ENCODE measurements at regions not wholly inside any gene's neighbourhood (a gene's known extent, or its start where the extent isn't known, plus 50 kb on each side); places are given as distances from the start of the nearest gene placed in this dataset.

DNA sequence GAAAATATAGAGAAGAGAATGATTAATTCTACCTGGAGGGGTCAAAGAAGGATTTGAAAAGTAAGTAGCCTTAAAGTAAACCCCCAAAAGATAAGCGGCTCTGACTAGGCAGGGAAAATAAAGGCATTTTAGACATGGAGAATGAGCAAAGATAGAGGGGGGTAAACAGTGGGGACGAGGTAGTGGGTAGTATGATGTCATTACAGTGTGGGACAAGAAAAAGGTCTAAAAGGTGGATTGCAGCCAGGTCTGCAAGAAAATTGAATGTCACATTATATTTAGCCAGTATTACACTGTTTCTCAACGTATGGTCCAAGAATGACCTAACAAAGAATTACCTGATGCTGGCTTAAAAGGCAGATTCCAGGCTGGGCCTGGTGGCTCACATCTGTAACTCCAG is 55.8 kb upstream of the CIT start:
- TF ChIP-seq, protein P1, sequence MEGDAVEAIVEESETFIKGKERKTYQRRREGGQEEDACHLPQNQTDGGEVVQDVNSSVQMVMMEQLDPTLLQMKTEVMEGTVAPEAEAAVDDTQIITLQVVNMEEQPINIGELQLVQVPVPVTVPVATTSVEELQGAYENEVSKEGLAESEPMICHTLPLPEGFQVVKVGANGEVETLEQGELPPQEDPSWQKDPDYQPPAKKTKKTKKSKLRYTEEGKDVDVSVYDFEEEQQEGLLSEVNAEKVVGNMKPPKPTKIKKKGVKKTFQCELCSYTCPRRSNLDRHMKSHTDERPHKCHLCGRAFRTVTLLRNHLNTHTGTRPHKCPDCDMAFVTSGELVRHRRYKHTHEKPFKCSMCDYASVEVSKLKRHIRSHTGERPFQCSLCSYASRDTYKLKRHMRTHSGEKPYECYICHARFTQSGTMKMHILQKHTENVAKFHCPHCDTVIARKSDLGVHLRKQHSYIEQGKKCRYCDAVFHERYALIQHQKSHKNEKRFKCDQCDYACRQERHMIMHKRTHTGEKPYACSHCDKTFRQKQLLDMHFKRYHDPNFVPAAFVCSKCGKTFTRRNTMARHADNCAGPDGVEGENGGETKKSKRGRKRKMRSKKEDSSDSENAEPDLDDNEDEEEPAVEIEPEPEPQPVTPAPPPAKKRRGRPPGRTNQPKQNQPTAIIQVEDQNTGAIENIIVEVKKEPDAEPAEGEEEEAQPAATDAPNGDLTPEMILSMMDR (IDR thresholded peaks at IDR 0.05; ENCODE audit: insufficient read depth, low read length, poor library complexity, severe bottlenecking), result no peak
- no peak for TF ChIP-seq EZH2phosphoT487 (conservative IDR thresholded peaks at IDR 0.05; ENCODE audit: low read length)

All from SU-DHL-6 (cell line).